Activated CD4-positive, alpha-beta T cell treated with anti-CD3 and anti-CD28 coated beads, Interleukin-2, amount 50 U/mL, for 4 hours (primary cell): ENCODE measurements at regions not wholly inside any gene's neighbourhood (a gene's known extent, or its start where the extent isn't known, plus 50 kb on each side); places are given as distances from the start of the nearest gene placed in this dataset.
"Not testable (repeated sequence)": the region's sequence is repeated elsewhere in the genome, so short reads cannot be mapped to it uniquely, and the experiment has no call there.

Source experiments
- DNase-seq, 2 experiments: peaks; one replicate each; pipeline ENCODE4 v3.0.0-alpha.2; 2020

GRCh38 chr3:178341636-178342035 is 194.6 kb upstream of the KCNMB2 start:
- DNase-seq: no peak

GRCh38 chr3:178342111-178342510 is 194.1 kb upstream of the KCNMB2 start:
- DNase-seq: no peak

- DNase-seq: no peak
Observed at GRCh38 chr3:178343433-178344038, 192.7 kb upstream of the KCNMB2 start.

- no peak for DNase-seq
Observed at GRCh38 chr3:178345944-178346343, 190.3 kb upstream of the KCNMB2 start.

GRCh38 chr3:178348561-178349217 is 187.5 kb upstream of the KCNMB2 start:
- DNase-seq: not testable (repeated sequence)

GRCh38 chr3:178349218-178349596 is 187.0 kb upstream of the KCNMB2 start:
- not testable (repeated sequence) for DNase-seq

GRCh38 chr3:178350763-178351162 is 185.5 kb upstream of the KCNMB2 start:
- DNase-seq: no peak

GRCh38 chr3:178352326-178353005 is 183.8 kb upstream of the KCNMB2 start:
- DNase-seq: no peak

- no peak for DNase-seq
Observed at GRCh38 chr3:178353006-178353694, 183.1 kb upstream of the KCNMB2 start.

- DNase-seq: no peak
Observed at GRCh38 chr3:178359728-178360127, 176.5 kb upstream of the KCNMB2 start.

- DNase-seq: not testable (repeated sequence)
Observed at GRCh38 chr3:178363048-178363447, 173.2 kb upstream of the KCNMB2 start.

GRCh38 chr3:178367817-178368617 is 168.2 kb upstream of the KCNMB2 start:
- DNase-seq: no peak

- DNase-seq: no peak
Observed at GRCh38 chr3:178369006-178369405, 167.2 kb upstream of the KCNMB2 start.

- no peak for DNase-seq
Observed at GRCh38 chr3:178369811-178370210, 166.4 kb upstream of the KCNMB2 start.

GRCh38 chr3:178370387-178370786 is 165.8 kb upstream of the KCNMB2 start:
- no peak for DNase-seq

- no peak for DNase-seq
Observed at GRCh38 chr3:178381555-178381954, 154.7 kb upstream of the KCNMB2 start.

GRCh38 chr3:178381971-178382448 is 154.2 kb upstream of the KCNMB2 start:
- DNase-seq: no peak

- DNase-seq: no peak
Observed at GRCh38 chr3:178382449-178383061, 153.7 kb upstream of the KCNMB2 start.

- DNase-seq: no peak
Observed at GRCh38 chr3:178384321-178385230, 151.7 kb upstream of the KCNMB2 start.

- peak in 1 of 2 experiments; percentile 0 for DNase-seq
Observed at GRCh38 chr3:178385280-178385952, 150.8 kb upstream of the KCNMB2 start.
